ENCODE measurements at regions not wholly inside any gene's neighbourhood (a gene's known extent, or its start where the extent isn't known, plus 50 kb on each side); places are given as distances from the start of the nearest gene placed in this dataset.

DNA sequence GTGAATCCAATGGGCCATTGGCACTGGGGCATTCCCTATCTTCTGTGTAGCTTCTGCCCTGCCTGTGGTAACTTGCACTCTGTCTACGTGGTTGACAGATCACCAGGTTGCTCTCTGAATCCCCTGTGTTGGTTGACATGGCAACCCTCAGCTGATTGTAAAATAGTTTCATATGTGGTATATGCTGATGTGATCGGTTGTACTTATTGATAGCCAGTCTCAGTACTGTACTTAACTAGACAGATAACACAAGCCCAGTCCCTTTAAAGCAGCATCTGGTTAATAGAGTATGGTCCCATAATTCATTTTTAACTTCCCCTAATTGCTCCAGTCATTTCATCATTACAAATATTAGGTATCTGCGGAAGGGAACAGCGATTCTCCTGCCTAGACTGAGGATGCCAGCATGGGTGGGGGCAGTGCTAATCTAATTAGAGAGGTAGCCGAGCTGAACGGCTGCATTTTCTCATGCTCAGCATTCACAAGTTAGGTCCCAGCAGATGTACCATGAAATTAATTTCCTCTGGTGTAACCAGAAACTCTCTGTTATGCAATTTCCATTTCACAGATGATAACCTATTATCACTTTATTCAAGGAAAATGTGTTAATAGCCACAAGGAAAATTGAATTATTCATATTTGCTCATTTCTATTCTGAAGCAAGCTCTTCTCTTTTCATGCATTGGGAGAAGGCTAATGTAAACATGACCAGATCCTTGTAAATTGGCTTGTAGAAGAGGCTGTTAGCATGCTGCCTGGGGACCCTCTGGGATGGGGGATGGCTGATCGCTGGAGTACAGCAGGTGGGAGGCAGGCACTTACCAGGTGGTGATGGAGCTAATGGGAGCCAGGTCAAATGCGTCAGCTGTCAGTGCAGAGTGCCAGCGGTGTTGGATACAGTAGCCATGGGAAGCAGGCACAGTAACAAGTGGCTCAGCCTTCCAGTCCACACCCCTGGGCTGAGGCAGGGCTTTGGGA lies 608.3 kb downstream of the GALR1 start:
- no peak for DNase-seq (ENCODE audit: low read depth)

DNA sequence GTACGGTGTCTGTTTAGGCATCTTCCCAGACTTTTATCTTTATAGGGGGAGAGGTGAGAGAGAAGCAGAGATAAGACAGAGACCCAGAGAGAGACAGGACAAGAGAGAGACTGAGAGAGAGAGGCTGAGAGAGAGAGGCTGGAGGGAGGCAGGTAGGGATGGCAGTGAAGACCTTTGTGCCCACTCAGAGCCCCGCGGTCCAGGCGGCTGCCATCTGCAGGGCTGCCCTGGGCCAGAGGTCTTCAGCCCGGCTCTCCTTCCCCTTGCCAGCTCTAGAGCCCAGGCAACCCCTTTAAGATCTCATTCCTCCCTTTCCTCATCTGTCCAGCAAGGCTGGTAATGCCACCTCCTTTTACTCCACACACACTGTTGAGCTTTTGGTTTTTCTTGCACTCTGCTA lies 610.0 kb downstream of the GALR1 start:
- no peak for DNase-seq (ENCODE audit: low read depth)

DNA sequence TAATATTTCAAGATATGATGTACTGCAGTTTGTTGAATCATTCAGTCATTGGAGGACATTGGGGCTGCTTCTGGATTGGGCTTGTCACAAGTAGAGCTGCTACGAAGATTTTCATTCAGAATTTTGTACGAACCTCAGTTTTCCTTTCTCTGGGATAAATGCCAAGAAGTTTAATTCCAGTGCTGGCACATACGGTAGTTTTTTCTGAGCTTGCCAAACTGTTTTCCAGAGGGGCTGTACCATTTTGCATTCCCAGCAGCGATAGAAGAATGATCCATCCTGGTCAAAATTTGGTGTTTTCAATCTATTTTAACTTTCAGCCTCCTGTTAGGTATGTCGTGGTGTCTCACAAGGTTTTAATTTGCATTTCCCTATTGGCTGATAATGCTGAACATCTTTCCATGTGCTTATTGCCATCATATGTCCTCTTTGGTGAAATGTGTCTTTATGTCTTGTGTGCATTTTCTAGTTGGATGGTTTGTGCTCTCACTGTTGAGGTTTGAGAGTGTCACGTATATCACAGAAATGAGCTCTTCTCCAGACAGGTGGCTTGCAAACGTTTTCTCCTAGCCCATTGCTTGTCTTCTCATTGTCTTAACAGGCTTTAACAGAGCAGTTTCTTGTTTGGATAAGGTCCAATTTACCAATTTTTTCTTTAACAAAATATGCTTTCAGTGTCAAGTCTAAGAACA lies 612.6 kb downstream of the GALR1 start:
- no peak for DNase-seq (ENCODE audit: low read depth)

DNA sequence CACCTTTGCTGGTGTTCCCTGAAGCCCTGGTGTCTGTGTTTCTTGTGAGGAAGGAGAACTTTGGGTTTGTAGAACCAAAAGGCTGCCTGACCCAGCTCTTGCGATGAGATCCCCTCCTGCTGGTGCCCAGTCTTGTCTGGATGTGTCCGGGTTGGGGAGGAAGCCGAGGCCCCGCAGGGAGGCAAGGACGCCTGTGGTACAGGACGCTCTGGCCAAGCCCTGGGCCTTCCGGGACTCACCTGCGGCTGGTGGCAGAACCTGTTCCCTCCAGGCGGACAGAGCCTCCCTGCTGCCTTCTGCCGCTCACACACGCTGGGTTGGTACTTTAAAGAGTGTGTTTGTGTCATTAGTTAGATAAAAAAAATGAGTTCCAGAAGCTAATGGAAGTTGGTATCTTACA lies 616.2 kb downstream of the GALR1 start:
- no peak for DNase-seq (ENCODE audit: low read depth)

DNA sequence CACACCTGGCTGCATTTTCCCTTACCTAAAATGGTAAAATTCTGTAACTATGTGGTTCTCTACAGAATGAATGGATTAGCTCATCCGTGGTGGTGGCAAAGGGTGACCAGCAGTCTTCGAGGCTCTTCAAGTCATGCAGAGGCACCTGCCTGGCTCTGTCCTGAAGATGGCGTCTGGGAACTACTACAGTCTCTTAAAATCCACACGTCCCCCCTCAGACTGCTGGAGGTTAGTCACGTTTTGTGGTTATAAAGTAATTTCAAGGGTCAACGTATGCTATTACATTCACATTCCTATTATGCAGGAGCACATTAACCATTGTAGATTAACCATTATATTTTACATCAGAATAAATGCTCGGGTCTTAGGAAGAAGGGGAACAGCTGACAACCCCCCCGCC lies 616.7 kb downstream of the GALR1 start:
- DNase-seq (ENCODE audit: low read depth): no peak

DNA sequence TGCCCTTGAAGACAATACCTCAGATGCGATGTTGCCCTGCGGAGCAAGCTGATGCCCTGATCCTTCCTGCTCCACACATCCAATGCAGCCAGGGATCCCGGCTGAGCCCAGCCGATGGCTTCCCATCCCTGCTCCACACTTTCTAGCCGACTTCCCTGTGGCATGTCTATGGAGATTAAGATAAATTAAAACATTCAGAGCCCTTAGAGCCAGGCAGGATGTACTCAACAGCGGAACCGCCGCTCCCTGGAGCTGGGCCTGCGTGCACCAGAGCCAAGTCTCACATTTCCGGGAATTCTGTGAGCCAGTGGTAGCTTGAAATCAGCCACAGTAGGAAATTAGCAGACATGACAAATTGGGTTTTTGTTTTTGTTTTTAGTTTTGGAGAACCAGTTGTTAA lies 620.6 kb downstream of the GALR1 start:
- no peak for DNase-seq (ENCODE audit: low read depth)

DNA sequence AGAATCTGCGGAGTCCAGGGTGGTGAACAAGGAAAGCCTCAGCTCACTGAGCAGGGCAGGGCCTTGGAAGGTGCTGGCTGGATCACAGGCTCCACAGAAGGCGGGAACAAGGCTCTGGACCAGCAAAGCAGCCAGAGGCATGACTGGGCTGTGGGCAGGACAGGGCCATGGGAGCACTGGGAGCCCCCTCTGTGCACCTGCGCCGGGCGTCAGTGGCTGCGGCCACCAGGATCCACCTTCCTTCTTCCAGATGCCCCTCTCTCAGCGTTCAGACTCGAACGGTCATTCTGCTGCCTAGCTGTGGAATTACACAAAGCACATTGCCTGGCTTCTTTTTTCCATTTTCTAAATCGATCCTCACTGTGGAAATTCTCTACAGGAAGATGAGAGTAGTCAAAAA lies 621.2 kb downstream of the GALR1 start:
- DNase-seq (ENCODE audit: low read depth): no peak

DNA sequence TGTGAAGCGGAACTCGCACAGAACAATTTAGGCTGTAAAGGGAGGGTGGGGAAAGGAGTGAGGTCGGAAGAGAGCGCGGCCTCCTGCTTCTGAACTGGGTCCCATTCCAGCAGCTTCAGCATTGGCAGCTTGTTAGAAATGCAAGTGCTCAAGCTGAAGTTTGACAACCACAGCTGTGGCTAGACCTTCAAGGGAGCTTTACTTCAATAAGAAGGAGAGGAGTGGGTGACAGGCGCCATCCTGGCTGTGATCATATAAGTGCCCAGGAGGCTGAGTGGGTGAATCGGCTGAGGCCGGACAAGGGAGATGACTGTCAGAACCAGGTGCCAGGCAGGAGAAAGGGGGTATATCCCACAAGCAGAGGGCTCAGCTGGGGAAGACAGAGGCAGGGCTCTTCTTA lies 622.5 kb downstream of the GALR1 start:
- DNase-seq (ENCODE audit: low read depth): no peak

DNA sequence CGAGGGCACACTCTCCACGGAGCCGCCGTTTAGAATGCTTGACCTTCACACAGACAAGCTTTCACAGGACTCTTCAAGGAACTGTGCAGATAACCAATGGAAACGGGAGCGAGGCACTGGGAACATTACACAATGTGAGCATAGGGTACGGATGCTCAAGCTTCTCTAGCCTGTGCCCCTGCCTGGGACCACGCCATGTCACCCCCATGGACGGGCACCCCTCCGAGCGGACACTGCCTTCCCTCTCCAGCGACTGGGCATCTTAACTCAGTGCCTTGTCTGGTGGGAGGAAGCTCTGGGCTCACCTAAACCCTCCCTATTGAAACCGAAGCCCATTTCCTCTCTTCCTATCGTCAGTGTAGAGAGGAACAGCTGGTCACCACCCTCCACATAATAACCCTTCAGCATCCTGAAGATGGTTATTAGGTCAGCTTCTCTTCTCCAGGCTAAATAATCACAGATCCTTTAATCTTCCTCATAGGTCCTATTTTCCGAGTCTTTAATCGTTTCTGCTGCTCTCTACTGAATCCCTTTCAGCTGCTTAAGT lies 626.7 kb downstream of the GALR1 start:
- DNase-seq (ENCODE audit: low read depth): no peak

DNA sequence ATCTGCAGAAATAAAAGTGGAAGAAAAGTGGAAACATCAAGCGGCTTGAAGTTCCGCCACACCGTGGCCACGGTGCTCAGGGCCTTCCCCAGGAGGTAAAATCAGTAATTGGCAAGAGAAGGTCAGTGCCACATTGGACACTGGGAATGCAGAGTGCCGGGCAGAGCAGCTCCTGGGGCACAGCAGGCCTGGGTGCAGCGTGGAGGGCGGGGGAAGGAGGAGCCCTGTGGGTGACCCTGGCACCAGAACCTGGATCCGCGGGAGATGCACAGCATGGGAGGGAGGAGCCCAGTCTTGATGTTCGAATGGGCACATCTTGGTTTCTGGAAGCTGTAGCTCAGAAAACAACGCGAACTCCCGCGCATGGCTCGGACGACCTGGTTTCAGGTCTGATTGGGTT lies 630.2 kb downstream of the GALR1 start:
- DNase-seq (ENCODE audit: low read depth): no peak

DNA sequence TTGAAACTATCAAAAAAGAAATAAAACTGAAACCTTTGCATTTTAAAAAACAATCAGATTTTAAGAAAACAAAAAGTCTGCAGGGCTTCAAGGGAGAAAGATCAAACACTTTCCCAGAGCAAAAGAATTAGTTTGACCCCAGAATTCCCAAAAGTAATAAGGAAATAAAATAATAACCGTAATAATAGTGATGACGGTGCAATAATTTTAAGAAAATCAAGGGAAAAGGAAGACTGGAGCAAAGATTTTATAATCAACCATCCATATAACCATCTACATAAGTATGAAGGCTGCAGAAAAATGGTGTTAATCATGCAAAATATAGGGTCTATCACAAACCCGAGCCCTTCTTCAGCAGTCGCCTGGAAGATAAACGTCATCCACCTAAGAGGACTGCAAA lies 634.8 kb downstream of the GALR1 start:
- no peak for DNase-seq (ENCODE audit: low read depth)

DNA sequence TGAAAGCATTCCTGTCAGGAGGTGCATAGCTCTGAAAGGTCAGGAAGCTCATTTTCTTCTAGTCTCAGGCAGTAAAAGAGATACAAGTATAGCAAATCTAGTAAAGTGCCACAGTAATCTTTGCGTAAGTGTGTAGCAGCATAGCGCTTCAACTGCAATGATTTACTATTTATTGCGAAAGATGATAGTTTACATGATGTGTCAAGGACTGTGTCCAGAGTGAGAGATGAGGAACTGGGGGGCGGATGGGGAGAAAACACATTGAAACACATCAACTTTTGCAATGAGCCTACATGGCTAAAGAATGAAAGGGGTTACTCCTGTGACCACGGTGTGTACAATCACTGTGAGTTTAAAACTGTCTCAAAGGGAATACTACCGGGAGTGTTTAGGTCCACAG lies 644.4 kb downstream of the GALR1 start:
- DNase-seq (ENCODE audit: low read depth): no peak

DNA sequence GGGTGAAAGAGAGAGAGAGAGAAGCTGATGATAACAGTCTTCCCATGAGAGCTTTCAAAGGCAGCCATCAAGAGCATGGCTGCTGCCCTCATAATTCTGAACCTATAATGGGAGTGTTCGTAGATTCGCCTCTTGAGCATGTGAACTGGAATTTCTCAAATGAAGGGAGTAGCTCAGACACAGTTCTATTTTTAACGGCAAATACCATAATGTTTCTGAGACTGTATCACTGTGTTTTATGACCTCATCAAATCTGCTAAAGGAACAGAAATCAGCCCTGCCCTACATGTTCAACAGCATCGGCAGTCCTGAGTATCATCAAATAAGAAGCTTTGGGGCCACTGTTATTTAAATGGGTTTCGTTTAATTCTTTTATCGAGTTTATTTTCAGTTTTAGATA lies 645.6 kb downstream of the GALR1 start:
- no peak for DNase-seq (ENCODE audit: low read depth)

DNA sequence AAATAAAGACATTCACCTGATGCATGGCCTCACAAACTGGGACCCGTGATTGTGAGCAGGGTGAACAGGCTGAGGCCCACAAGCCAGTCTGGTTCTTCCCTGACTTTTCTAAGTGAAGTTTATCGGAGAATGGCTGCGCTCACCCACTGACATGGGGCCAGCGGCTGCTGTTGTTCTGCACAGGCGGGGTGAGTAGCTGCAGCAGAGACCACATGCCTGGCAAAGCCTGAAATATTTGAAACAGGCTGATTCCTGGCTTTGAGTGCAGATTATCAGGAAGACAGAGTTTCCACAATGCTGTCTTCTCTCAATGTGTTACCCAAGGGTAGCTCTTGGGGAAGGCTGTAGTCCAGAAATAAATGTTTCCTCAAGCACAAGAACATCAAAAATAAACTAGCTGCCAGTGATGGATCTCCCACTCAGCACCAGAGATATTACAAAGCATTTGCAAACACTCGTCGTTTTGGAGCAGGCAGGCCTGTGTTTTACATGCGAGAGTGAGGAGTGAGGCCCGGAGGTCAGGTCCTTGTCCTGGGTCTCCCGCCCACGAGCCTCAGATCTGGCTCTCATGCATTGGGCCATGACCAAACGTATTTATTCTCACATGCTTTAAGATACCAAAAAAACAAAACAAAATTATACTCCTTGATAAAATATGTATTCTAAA lies 647.1 kb downstream of the GALR1 start:
- no peak for DNase-seq (ENCODE audit: low read depth)

DNA sequence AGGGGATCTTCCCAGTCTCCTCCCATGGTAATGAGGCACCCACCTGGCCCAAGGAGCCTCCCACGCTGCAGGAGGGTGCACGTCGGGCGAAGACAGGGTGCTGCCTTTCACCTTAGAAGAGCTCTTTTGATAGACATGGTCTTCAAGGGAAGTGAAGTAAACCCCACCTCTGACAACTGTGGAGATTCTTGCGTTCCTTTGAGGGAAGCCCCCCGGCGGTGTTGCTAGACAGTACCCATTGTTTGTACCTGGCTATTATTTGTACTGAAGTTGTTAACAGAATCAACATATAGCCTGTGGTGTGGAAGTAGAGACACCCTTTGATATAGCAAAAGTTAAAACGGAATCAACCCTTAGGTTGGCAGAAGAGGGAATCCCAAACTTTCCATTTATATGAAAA lies 648.0 kb downstream of the GALR1 start:
- no peak for DNase-seq (ENCODE audit: low read depth)

DNA sequence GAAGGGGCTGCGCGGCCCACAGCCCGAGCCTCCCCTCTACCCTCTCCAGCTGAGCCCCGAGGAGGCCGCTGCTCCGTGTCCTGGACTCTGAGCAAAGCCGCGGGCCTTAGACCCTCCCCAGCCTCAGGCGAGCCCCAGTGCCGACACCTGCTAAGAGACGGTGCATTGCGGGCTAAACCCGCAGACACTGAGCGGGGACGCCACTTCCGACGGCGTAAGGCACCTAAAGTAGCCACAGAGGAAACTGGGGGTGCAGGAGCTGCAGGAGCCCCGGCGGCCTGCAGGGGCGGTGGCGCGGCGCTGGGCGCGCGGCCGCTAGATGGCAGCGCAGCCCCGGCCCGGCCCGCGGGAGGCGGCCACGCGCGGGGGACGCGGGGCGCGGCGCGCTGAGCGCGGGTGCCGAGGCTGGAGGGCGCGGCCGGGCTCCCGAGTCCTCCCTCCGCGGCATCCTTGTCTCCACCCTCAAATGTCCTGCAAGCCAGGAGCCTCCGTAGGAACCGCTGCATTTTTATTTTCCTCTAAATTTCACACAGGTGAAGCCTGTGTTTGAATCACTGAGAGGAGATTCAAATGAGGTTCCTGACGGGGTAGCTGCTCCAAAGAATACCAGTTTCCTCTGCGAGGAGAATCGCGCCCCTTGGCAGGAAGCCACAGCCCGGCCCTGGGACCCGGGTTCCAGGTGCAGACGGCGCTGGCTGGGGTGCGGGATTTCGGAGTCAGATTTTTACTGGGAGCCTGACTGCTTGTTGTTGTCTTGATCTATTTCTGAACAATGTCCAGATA lies 650.5 kb downstream of the GALR1 start:
- DNase-seq (ENCODE audit: low read depth): peak; percentile 34

DNA sequence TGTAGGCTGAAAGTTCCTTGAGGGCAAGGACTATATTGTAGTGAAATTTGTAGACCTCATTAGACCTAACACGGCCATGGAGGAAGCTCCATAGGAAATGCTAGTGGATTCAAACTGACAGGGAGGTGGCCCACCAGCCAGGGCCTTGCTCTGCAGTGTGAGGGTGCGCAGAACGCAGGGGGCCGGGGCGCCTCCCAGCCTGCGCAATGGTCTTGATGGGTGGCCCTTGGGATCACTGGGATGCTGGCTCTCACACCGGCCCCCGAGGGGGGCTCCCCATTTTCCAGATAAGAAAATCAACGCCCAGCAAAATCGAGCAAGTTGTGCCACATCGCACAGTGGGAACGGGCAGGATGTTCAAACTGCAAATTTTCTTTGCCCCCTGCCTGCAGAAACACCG lies 655.4 kb downstream of the GALR1 start:
- DNase-seq (ENCODE audit: low read depth): no peak

DNA sequence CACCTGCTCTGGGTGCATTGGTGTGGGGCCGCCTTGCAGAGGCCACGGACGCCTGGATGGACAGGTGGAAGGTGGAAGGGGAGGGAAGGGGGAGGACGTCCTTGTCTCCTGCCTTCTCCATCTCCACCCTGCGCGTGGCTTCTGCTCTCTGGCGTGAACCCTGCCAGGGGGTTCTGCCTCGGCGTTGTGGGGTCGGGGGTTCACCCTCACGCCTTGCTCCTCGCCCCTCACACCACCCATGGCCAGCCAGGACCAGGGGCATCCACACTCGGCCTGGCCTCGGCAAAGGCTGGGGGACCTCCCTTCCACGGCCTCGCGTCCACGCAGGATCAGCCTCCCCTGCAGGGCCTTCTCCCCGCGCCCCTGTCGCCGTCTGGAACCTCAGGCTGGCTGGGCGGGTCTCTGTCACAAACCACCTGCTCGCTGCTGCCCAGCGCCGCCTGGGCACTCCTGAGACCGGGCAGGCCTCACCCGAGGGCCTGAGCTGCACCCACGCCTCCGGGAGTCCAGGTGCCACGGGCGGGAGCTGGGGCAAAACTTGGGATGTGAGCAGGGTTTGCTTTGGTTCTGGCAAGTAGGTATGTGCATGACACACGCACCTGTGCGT lies 655.9 kb downstream of the GALR1 start:
- DNase-seq (ENCODE audit: low read depth): no peak

DNA sequence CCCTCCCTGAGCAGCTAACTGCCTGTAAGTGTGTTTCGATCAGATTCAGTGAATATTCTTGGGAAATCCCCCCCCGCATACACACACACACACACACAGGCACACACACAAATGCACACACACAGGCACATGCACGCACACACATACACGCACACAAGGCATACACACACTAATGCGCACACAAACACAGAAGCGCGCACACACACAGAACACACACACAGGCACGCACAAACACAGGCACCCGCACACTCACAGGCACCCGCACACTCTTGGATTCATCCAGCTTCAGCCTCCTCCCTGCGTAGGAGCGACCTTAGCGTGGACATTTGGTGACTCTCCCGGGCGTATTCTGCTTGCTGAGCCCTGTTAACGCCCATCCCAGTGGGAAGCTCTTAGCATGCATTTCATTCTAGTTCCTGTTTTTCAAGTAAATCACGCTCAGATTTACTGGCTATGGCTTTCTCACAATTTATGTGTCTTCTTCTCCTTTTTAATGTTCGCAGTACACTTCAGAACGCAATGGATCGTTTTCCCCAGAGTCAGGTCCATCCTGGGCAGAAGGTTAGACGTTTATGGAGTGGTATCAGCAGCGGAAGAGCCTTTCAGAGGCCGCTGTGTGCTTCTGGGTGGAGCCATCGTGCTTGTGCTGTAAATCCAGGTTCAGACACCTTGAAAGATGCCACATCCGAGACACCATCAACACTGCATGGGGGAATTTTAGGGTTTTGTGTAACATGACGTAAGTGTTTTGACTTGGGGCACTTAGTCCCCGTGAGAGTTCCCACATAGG lies 656.6 kb downstream of the GALR1 start:
- no peak for DNase-seq (ENCODE audit: low read depth)

DNA sequence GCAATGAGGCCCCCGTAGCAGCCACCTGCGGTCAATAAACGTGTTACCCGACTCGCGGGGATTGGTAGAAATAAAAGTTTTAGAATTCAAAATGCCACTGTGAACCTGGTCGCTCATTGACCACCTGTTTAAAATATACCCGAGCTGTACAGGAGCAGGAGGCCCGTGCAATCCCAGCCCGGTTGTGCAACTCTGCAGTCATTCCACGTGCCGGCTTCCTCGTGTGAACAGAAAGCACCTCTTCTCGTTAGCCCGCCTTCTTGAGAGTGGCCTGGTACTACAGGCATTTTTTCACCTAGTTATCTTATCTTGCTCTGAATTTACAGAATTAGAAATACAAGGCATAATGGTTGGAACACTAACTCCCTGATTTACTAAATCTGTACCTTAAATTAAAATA lies 660.7 kb downstream of the GALR1 start:
- DNase-seq (ENCODE audit: low read depth): no peak

Measured in activated gamma-delta T cell treated with anti-CD3 and anti-CD28 coated beads, Interleukin-2, amount 50 U/mL, for 16 hours (primary cell).